Caco-2 (cell line): ENCODE measurements at regions not wholly inside any gene's neighbourhood (a gene's known extent, or its start where the extent isn't known, plus 50 kb on each side); places are given as distances from the start of the nearest gene placed in this dataset.

Source experiments
- BruUV-seq: library from RNA; stranded (reverse); fragments of 400-500 nt; replicated peaks from 2 replicates; lab custom pipeline; 2021; lab: Mats Ljungman, UMichigan
- CTCF ChIA-PET: fragments of 300-600 bp; sonication (Branson Sonifier 250); formaldehyde crosslinking; loops from one replicate; lab custom pipeline; 2022; ENCODE audit warnings: antibody characterized with exemption; lab: Charles Lee
- POLR2A ChIA-PET: fragments of 300-600 bp; sonication (Branson Sonifier 250); formaldehyde crosslinking; loops from one replicate; lab custom pipeline; 2022; ENCODE audit warnings: antibody characterized with exemption; lab: Charles Lee
- DNase-seq, 2 experiments: peaks; one replicate each; pipeline versions ENCODE4 v3.0.0 to v3.0.0-alpha.2; 2020 to 2022
- H3K27me3 ChIP-seq: replicated peaks from 2 replicates; pipeline ENCODE4 v1.6.0; 2011; ENCODE audit warnings: low read length; ENCODE audit not compliant: control insufficient read depth, insufficient read depth
- H3K36me3 ChIP-seq: 2 replicates; pipeline ENCODE4 v1.5.1; 2011; ENCODE audit warnings: low read length; ENCODE audit not compliant: control insufficient read depth, insufficient read depth
- H3K4me1 ChIP-seq: fragments of 250-450 bp; sonication (Bioruptor Pico); 2 replicates; pipeline ENCODE4 v1.5.1; 2020; ENCODE audit warnings: mild to moderate bottlenecking
- H3K4me3 ChIP-seq: 2 replicates; pipeline ENCODE4 v1.5.1; 2011; ENCODE audit warnings: low read depth, mild to moderate bottlenecking, control low read depth, low read length
- H3K9me3 ChIP-seq: fragments of 250-450 bp; sonication (Bioruptor Pico); 2 replicates; pipeline ENCODE4 v1.5.1; 2020; ENCODE audit warnings: mild to moderate bottlenecking, moderate library complexity
- H3K27ac Mint-ChIP-seq: one replicate; pipeline ENCODE4 v1.8.0; 2022; ENCODE audit warnings: mixed read lengths; ENCODE audit not compliant: unreplicated experiment
- H3K27me3 Mint-ChIP-seq: one replicate; pipeline ENCODE4 v1.8.0; 2022; ENCODE audit warnings: mixed read lengths; ENCODE audit not compliant: insufficient read depth, unreplicated experiment
- H3K36me3 Mint-ChIP-seq: one replicate; pipeline ENCODE4 v1.8.0; 2022; ENCODE audit warnings: mild to moderate bottlenecking, mixed read lengths; ENCODE audit not compliant: insufficient read depth, unreplicated experiment
- H3K4me1 Mint-ChIP-seq: one replicate; pipeline ENCODE4 v1.8.0; 2022; ENCODE audit warnings: low read depth, mixed read lengths; ENCODE audit not compliant: unreplicated experiment
- H3K4me3 Mint-ChIP-seq: one replicate; pipeline ENCODE4 v1.8.0; 2022; ENCODE audit warnings: mild to moderate bottlenecking, moderate library complexity, mixed read lengths; ENCODE audit not compliant: unreplicated experiment
- H3K9me3 Mint-ChIP-seq: one replicate; pipeline ENCODE4 v1.8.0; 2022; ENCODE audit warnings: mixed read lengths; ENCODE audit not compliant: unreplicated experiment
- intact Hi-C: fragments of 100-400 bp; cut with micrococcal nuclease; formaldehyde crosslinking; loops from one replicate; pipeline ENCODE4 v1.10.0; 2022; ENCODE audit not compliant: unreplicated experiment
- TF ChIP-seq, protein P1 (sequence below), 2 experiments: fragments of 200-600 bp in 1 of 2; IDR thresholded peaks; 1 replicate in 1 of 2; 2 replicates in 1 of 2; pipeline versions ENCODE4 v1.5.1 to v1.8.0; 2011 to 2022; ENCODE audit warnings: antibody characterized with exemption in 1 of 2, control low read depth in 1 of 2, inconsistent platforms in 1 of 2, low read depth in 1 of 2, low read length in 1 of 2, mild to moderate bottlenecking in 1 of 2, moderate library complexity in 1 of 2; ENCODE audit not compliant: insufficient read depth in 1 of 2, severe bottlenecking in 1 of 2, unreplicated experiment in 1 of 2

- Histone ChIP-seq H3K4me1 (no peaks in the 10 kb centered on the region), H3K36me3 (no peaks in the 10 kb centered on the region), H3K4me3 (no peak overlapping the region), H3K9me3 (no peaks in the 10 kb centered on the region; the same call in 1 of the 2 replicates), H3K27me3 (no peaks in the 10 kb centered on the region)
- Mint-ChIP-seq H3K4me3 (no peak overlapping the region), H3K36me3 (no peaks in the 10 kb centered on the region), H3K4me1 (no peaks in the 10 kb centered on the region), H3K9me3 (no peaks in the 10 kb centered on the region), H3K27ac (no peak overlapping the region), H3K27me3 (no peaks in the 10 kb centered on the region)
- BruUV-seq: no TSS peak
- POLR2A ChIA-PET: no interaction called here
- DNase-seq: no peak
- CTCF ChIA-PET: no interaction called here
- intact Hi-C loops: no loop called here
- TF ChIP-seq, protein P1, sequence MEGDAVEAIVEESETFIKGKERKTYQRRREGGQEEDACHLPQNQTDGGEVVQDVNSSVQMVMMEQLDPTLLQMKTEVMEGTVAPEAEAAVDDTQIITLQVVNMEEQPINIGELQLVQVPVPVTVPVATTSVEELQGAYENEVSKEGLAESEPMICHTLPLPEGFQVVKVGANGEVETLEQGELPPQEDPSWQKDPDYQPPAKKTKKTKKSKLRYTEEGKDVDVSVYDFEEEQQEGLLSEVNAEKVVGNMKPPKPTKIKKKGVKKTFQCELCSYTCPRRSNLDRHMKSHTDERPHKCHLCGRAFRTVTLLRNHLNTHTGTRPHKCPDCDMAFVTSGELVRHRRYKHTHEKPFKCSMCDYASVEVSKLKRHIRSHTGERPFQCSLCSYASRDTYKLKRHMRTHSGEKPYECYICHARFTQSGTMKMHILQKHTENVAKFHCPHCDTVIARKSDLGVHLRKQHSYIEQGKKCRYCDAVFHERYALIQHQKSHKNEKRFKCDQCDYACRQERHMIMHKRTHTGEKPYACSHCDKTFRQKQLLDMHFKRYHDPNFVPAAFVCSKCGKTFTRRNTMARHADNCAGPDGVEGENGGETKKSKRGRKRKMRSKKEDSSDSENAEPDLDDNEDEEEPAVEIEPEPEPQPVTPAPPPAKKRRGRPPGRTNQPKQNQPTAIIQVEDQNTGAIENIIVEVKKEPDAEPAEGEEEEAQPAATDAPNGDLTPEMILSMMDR (IDR thresholded peaks at IDR 0.05; ENCODE audit: insufficient read depth in 1 of 2, low read depth in 1 of 2, low read length in 1 of 2, severe bottlenecking in 1 of 2, unreplicated experiment in 1 of 2): no peak
Measured at GRCh38 chr1:191609305-191609704, 549.0 kb upstream of the RGS18 start.

DNA sequence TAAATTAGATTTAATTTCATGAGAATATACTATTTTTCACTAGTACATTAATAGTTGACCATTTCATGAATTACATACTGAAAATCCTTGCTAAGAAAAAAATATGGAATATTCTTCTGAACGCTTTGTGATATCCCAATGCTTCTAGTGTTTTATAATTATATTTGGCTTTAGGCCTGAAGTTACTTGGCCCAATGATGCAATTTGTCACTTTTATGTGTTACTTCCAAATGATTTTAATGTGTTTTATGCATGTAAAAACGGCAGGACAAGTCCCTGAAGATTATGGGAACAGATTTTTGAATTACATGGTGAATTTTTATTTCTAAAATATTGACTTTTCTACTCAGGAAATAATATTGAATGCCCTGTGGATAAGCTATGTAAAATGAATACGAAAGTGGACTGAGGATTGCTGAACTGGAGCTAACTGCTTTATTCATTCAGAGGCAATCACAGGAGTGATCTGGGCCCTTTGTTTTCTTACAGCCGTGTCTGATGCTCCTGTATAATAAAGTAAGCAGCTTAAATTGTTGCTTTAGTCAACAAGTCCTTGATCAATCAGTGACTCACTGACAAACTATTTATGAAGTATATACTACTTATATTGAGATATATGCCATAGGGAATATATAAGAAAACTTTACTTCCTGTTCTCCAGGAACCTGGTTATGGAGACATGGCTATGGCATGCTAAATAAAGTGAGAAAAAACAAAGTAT is 543.0 kb upstream of the RGS18 start:
- no peaks in the 10 kb centered on the region for H3K27me3 ChIP-seq
- DNase-seq: no peak
- Mint-ChIP-seq H3K4me3 (no peak overlapping the region), H3K27me3 (no peaks in the 10 kb centered on the region), H3K9me3 (no peaks in the 10 kb centered on the region), H3K4me1 (no peaks in the 10 kb centered on the region), H3K27ac (no peak overlapping the region), H3K36me3 (no peaks in the 10 kb centered on the region)
- H3K36me3 ChIP-seq: no peaks in the 10 kb centered on the region
- no peaks in the 10 kb centered on the region for H3K4me1 ChIP-seq
- no TSS peak for BruUV-seq
- TF ChIP-seq, protein P1 (IDR thresholded peaks at IDR 0.05; ENCODE audit: insufficient read depth in 1 of 2, low read depth in 1 of 2, low read length in 1 of 2, severe bottlenecking in 1 of 2, unreplicated experiment in 1 of 2): no peak
- ChIA-PET POLR2A (no interaction called here), CTCF (no interaction called here)
- H3K9me3 ChIP-seq: no peaks in the 10 kb centered on the region
- H3K4me3 ChIP-seq: no peak overlapping the region
- intact Hi-C loops: no loop called here

DNA sequence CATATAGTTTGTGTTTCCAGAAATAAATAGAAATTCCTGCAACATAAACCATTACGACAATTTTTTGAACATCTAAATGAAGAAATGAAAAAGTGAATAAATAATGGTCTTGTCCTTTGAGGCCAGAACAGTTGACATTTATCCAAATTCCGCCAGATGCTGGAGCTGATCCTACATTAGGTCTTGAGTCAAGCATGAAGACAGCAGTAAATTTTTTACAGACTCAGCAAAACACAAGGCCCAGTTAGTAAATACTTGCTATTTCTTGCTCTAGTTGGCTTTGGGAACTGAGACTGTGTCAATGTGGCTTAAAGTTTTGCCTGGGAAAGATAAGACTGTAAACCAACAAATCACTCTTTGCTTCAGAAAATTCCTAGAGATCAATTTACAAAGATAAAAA is 540.1 kb upstream of the RGS18 start:
- intact Hi-C loops: no loop called here
- no peaks in the 10 kb centered on the region for H3K27me3 ChIP-seq
- no peaks in the 10 kb centered on the region for H3K9me3 ChIP-seq
- Mint-ChIP-seq H3K27me3 (no peaks in the 10 kb centered on the region), H3K4me1 (no peaks in the 10 kb centered on the region), H3K9me3 (no peaks in the 10 kb centered on the region), H3K27ac (no peak overlapping the region), H3K36me3 (no peaks in the 10 kb centered on the region), H3K4me3 (no peak overlapping the region)
- POLR2A ChIA-PET: no interaction called here
- TF ChIP-seq, protein P1 (IDR thresholded peaks at IDR 0.05; ENCODE audit: insufficient read depth in 1 of 2, low read depth in 1 of 2, low read length in 1 of 2, severe bottlenecking in 1 of 2, unreplicated experiment in 1 of 2): no peak
- H3K36me3 ChIP-seq: no peaks in the 10 kb centered on the region
- H3K4me3 ChIP-seq: no peak overlapping the region
- DNase-seq: no peak
- H3K4me1 ChIP-seq: no peaks in the 10 kb centered on the region
- no TSS peak for BruUV-seq
- CTCF ChIA-PET: no interaction called here
